ENCODE measurements at regions not wholly inside any gene's neighbourhood (a gene's known extent, or its start where the extent isn't known, plus 50 kb on each side); places are given as distances from the start of the nearest gene placed in this dataset.

DNA sequence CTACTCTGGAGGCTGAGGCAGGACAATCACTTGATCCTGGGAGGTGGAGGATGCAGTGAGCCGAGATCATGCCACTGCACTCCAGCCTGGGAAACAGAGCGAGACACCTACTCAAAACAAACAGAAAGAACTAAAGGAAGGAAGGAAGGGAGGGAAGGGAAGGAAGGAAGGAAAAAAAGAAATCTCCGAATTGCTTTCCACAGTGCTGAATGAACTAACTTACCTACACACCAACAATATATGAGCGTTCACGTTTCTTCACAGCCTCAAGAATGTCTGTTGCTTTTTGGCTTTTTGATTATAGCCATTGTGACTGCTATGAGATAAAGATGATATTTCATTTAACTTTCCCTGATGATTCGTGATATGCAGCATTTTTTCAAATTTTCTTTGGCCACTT, 1343.7 kb downstream of the LRFN5 start:
- Histone ChIP-seq H3K4me3 (ENCODE audit: low read depth, low read length, poor library complexity, severe bottlenecking) (no peak overlapping the region), H3K27me3 (replicated peaks; ENCODE audit: insufficient read depth, low read depth, low read length, poor library complexity) (no peaks in the 10 kb centered on the region), H3K4me1 (ENCODE audit: insufficient read depth, low read length, poor library complexity, severe bottlenecking) (no peaks in the 10 kb centered on the region), H3K9me3 (ENCODE audit: low read depth, low read length, poor library complexity, severe bottlenecking) (no peaks in the 10 kb centered on the region), H3K36me3 (ENCODE audit: insufficient read depth, low read length, poor library complexity, severe bottlenecking) (no peaks in the 10 kb centered on the region), H3K27ac (ENCODE audit: low read depth, low read length, poor library complexity, severe bottlenecking) (no peak overlapping the region)
- BruUV-seq (replicated peaks), result no TSS peak
- intact Hi-C loops (cut with micrococcal nuclease; ENCODE audit: unreplicated experiment), result no loop called here
- TF ChIP-seq, protein P1, sequence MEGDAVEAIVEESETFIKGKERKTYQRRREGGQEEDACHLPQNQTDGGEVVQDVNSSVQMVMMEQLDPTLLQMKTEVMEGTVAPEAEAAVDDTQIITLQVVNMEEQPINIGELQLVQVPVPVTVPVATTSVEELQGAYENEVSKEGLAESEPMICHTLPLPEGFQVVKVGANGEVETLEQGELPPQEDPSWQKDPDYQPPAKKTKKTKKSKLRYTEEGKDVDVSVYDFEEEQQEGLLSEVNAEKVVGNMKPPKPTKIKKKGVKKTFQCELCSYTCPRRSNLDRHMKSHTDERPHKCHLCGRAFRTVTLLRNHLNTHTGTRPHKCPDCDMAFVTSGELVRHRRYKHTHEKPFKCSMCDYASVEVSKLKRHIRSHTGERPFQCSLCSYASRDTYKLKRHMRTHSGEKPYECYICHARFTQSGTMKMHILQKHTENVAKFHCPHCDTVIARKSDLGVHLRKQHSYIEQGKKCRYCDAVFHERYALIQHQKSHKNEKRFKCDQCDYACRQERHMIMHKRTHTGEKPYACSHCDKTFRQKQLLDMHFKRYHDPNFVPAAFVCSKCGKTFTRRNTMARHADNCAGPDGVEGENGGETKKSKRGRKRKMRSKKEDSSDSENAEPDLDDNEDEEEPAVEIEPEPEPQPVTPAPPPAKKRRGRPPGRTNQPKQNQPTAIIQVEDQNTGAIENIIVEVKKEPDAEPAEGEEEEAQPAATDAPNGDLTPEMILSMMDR (conservative IDR thresholded peaks at IDR 0.05; ENCODE audit: low read depth, low read length), result no peak
- TF ChIP-seq EZH2 (IDR thresholded peaks at IDR 0.05; ENCODE audit: borderline replicate concordance, low read depth, low read length, poor library complexity, severe bottlenecking), result no peak
- no peak for DNase-seq (ENCODE audit: low spot score)
- ChIA-PET POLR2A (ENCODE audit: low non-redundant PET) (no interaction called here), CTCF (no interaction called here)

GRCh38 chr14:42947991-42948390, 1341.3 kb downstream of the LRFN5 start:
- H3K27ac ChIP-seq (ENCODE audit: low read depth, low read length, poor library complexity, severe bottlenecking), result no peak overlapping the region
- CTCF ChIA-PET, result no interaction called here
- TF ChIP-seq EZH2 (IDR thresholded peaks at IDR 0.05; ENCODE audit: borderline replicate concordance, low read depth, low read length, poor library complexity, severe bottlenecking), result no peak
- TF ChIP-seq, protein P1 (conservative IDR thresholded peaks at IDR 0.05; ENCODE audit: low read depth, low read length), result no peak
- intact Hi-C loops (cut with micrococcal nuclease; ENCODE audit: unreplicated experiment), result no loop called here
- no peaks in the 10 kb centered on the region for H3K36me3 ChIP-seq (ENCODE audit: insufficient read depth, low read length, poor library complexity, severe bottlenecking)
- DNase-seq (ENCODE audit: low spot score), result no peak
- POLR2A ChIA-PET (ENCODE audit: low non-redundant PET), result no interaction called here
- H3K4me1 ChIP-seq (ENCODE audit: insufficient read depth, low read length, poor library complexity, severe bottlenecking), result no peaks in the 10 kb centered on the region
- no peaks in the 10 kb centered on the region for H3K27me3 ChIP-seq (replicated peaks; ENCODE audit: insufficient read depth, low read depth, low read length, poor library complexity)
- H3K9me3 ChIP-seq (ENCODE audit: low read depth, low read length, poor library complexity, severe bottlenecking), result no peaks in the 10 kb centered on the region
- no TSS peak for BruUV-seq (replicated peaks)
- H3K4me3 ChIP-seq (ENCODE audit: low read depth, low read length, poor library complexity, severe bottlenecking), result no peak overlapping the region

DNA sequence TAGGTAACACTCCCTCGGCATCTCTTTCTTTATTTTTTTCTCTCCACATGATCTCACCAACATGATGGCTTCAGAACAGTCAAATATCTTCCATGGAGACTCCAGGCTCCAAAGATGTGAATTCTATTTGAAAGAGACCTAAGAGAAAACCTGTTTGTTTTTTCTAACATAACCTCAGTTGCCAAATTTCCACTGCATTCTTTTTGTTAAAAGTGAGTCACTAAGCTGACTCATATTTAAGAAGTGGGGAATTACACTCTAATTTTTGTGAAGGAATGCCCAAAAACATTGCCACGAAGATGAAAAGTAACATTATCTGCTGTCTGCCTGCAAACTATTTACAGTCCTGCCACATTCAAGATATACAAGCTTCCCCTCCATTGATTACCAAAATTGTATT, 1337.6 kb downstream of the LRFN5 start:
- DNase-seq (ENCODE audit: low spot score), result no peak
- CTCF ChIA-PET, result no interaction called here

More for the DNA sequence above, 1337.6 kb downstream of the LRFN5 start:
- H3K36me3 ChIP-seq (ENCODE audit: insufficient read depth, low read length, poor library complexity, severe bottlenecking), result no peaks in the 10 kb centered on the region
- H3K27me3 ChIP-seq (replicated peaks; ENCODE audit: insufficient read depth, low read depth, low read length, poor library complexity), result no peaks in the 10 kb centered on the region
- H3K4me3 ChIP-seq (ENCODE audit: low read depth, low read length, poor library complexity, severe bottlenecking), result no peak overlapping the region
- TF ChIP-seq, protein P1 (conservative IDR thresholded peaks at IDR 0.05; ENCODE audit: low read depth, low read length), result no peak
- intact Hi-C loops (cut with micrococcal nuclease; ENCODE audit: unreplicated experiment), result no loop called here
- no peaks in the 10 kb centered on the region for H3K9me3 ChIP-seq (ENCODE audit: low read depth, low read length, poor library complexity, severe bottlenecking)
- no TSS peak for BruUV-seq (replicated peaks)
- H3K27ac ChIP-seq (ENCODE audit: low read depth, low read length, poor library complexity, severe bottlenecking), result no peak overlapping the region
- POLR2A ChIA-PET (ENCODE audit: low non-redundant PET), result no interaction called here
- no peaks in the 10 kb centered on the region for H3K4me1 ChIP-seq (ENCODE audit: insufficient read depth, low read length, poor library complexity, severe bottlenecking)
